Fibroblast of villous mesenchyme (primary cell): ENCODE measurements at regions not wholly inside any gene's neighbourhood (a gene's known extent, or its start where the extent isn't known, plus 50 kb on each side); places are given as distances from the start of the nearest gene placed in this dataset.

ENCODE experiments used
- DNase-seq: peaks from one replicate; pipeline ENCODE4 v3.0.0-alpha.2; 2010; ENCODE audit warnings: low read depth
- H3K4me3 ChIP-seq: 2 replicates; pipeline ENCODE4 v1.5.1; 2011; ENCODE audit warnings: low read depth, mild to moderate bottlenecking, low read length
- TF ChIP-seq, protein P1 (sequence below): IDR thresholded peaks from 2 replicates; pipeline ENCODE4 v1.5.1; 2012; ENCODE audit warnings: low read depth, mild to moderate bottlenecking, low read length; ENCODE audit not compliant: insufficient read depth

GRCh38 chr11:94715225-94715624 is 52.9 kb upstream of the AMOTL1 start:
- DNase-seq = no peak

DNA sequence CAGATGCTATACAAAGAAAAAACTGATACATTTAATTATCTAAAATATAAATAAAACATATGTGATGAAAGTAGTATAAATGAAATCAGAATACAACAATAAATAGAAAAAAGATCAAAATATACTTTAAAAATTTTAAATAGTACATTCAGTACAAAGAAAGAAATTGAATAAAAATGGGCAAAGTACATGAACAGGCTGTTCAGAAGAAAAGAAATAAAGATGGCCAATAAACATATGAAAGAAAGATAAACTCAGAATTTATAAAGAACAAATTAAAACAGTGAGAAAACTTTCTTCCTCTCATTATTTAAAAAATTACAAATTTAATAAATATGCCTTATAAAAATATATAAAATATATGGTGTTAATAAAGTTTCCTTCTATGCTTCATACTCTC is 50.5 kb upstream of the AMOTL1 start:
- DNase-seq = no peak
- TF ChIP-seq, protein P1, sequence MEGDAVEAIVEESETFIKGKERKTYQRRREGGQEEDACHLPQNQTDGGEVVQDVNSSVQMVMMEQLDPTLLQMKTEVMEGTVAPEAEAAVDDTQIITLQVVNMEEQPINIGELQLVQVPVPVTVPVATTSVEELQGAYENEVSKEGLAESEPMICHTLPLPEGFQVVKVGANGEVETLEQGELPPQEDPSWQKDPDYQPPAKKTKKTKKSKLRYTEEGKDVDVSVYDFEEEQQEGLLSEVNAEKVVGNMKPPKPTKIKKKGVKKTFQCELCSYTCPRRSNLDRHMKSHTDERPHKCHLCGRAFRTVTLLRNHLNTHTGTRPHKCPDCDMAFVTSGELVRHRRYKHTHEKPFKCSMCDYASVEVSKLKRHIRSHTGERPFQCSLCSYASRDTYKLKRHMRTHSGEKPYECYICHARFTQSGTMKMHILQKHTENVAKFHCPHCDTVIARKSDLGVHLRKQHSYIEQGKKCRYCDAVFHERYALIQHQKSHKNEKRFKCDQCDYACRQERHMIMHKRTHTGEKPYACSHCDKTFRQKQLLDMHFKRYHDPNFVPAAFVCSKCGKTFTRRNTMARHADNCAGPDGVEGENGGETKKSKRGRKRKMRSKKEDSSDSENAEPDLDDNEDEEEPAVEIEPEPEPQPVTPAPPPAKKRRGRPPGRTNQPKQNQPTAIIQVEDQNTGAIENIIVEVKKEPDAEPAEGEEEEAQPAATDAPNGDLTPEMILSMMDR = no peak

More at GRCh38 chr11:94715225-94715624, 52.9 kb upstream of the AMOTL1 start:
- TF ChIP-seq, protein P1 = no peak
- no peak overlapping the region for H3K4me3 ChIP-seq

More for the DNA sequence above, 50.5 kb upstream of the AMOTL1 start:
- H3K4me3 ChIP-seq = no peak overlapping the region
